HG03039 (cell line): ENCODE measurements at regions not wholly inside any gene's neighbourhood (a gene's known extent, or its start where the extent isn't known, plus 50 kb on each side); places are given as distances from the start of the nearest gene placed in this dataset.
"Not testable (repeated sequence)": the region's sequence is repeated elsewhere in the genome, so short reads cannot be mapped to it uniquely, and the experiment has no call there.

ENCODE experiments used
- ATAC-seq: cut with Tn5 transposase; IDR thresholded peaks from one replicate; pipeline ENCODE4 v1.9.1; 2021; ENCODE audit warnings: mild to moderate bottlenecking, moderate library complexity; ENCODE audit not compliant: unreplicated experiment

- ATAC-seq: no peak
Observed at GRCh38 chr13:61358599-61358998, 57.0 kb downstream of the PCDH20 start.

GRCh38 chr13:61350341-61350740 is 65.3 kb downstream of the PCDH20 start:
- no peak for ATAC-seq

GRCh38 chr13:61339054-61339621 is 76.5 kb downstream of the PCDH20 start:
- ATAC-seq: no peak

GRCh38 chr13:61316647-61317046 is 99.0 kb downstream of the PCDH20 start:
- no peak for ATAC-seq

GRCh38 chr13:61294467-61295191 is 121.0 kb downstream of the PCDH20 start:
- no peak for ATAC-seq

- no peak for ATAC-seq
Observed at GRCh38 chr13:61286148-61286745, 129.4 kb downstream of the PCDH20 start.

- no peak for ATAC-seq
Observed at GRCh38 chr13:61277586-61278276, 137.9 kb downstream of the PCDH20 start.

- no peak for ATAC-seq
Observed at GRCh38 chr13:61277088-61277487, 138.6 kb downstream of the PCDH20 start.

- ATAC-seq: no peak
Observed at GRCh38 chr13:61276401-61276800, 139.2 kb downstream of the PCDH20 start.

- no peak for ATAC-seq
Observed at GRCh38 chr13:61275736-61276135, 139.9 kb downstream of the PCDH20 start.

GRCh38 chr13:61275251-61275650 is 140.4 kb downstream of the PCDH20 start:
- no peak for ATAC-seq

GRCh38 chr13:61266896-61267295 is 148.8 kb downstream of the PCDH20 start:
- not testable (repeated sequence) for ATAC-seq

- ATAC-seq: no peak
Observed at GRCh38 chr13:61261746-61262472, 153.7 kb downstream of the PCDH20 start.

- no peak for ATAC-seq
Observed at GRCh38 chr13:61258185-61258584, 157.5 kb downstream of the PCDH20 start.

GRCh38 chr13:61255040-61255796 is 160.4 kb downstream of the PCDH20 start:
- ATAC-seq: no peak

GRCh38 chr13:61253105-61253877 is 162.4 kb downstream of the PCDH20 start:
- no peak for ATAC-seq

- ATAC-seq: no peak
Observed at GRCh38 chr13:61252213-61252612, 163.4 kb downstream of the PCDH20 start.

- peak; percentile 70 for ATAC-seq
Observed at GRCh38 chr13:61247149-61247936, 168.3 kb downstream of the PCDH20 start.

- ATAC-seq: no peak
Observed at GRCh38 chr13:61246351-61246750, 169.3 kb downstream of the PCDH20 start.
